OCI-LY3 (cell line): ENCODE measurements at regions not wholly inside any gene's neighbourhood (a gene's known extent, or its start where the extent isn't known, plus 50 kb on each side); places are given as distances from the start of the nearest gene placed in this dataset.
"Not testable (repeated sequence)": the region's sequence is repeated elsewhere in the genome, so short reads cannot be mapped to it uniquely, and the experiment has no call there.

Source experiments
- EZH2phosphoT487 ChIP-seq: fragments of 200-600 bp; shearing (Covaris generic); IDR thresholded peaks from 2 replicates; pipeline ENCODE4 v1.6.1; 2018; ENCODE audit warnings: antibody characterized with exemption, mixed run types, low read depth
- TF ChIP-seq, protein P1 (sequence below): fragments of 200-600, 300-600 bp; sonication (generic); IDR thresholded peaks from 2 replicates; pipeline ENCODE4 v1.5.1; 2014; ENCODE audit warnings: antibody characterized with exemption, low read length, low read depth

DNA sequence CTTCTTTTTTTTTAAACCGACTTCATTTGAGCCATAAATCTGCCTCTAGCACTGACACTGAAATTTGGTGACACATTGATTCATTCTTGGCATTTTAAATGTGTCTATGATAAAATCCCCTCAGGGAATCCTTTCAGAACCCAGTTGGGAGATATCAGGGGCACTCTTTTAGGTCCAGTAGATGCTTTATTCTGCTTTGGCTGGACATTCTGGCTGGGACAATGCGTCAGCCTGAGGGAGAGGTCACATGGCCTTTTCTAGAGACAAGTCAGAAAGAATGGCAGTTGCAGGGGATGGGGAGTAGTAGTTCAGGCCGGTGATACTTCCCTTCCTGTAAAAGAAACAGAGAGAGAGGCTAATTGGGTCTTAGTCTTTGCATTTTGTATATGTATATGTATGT, 63.1 kb downstream of the TRIM43 start:
- TF ChIP-seq, protein P1, sequence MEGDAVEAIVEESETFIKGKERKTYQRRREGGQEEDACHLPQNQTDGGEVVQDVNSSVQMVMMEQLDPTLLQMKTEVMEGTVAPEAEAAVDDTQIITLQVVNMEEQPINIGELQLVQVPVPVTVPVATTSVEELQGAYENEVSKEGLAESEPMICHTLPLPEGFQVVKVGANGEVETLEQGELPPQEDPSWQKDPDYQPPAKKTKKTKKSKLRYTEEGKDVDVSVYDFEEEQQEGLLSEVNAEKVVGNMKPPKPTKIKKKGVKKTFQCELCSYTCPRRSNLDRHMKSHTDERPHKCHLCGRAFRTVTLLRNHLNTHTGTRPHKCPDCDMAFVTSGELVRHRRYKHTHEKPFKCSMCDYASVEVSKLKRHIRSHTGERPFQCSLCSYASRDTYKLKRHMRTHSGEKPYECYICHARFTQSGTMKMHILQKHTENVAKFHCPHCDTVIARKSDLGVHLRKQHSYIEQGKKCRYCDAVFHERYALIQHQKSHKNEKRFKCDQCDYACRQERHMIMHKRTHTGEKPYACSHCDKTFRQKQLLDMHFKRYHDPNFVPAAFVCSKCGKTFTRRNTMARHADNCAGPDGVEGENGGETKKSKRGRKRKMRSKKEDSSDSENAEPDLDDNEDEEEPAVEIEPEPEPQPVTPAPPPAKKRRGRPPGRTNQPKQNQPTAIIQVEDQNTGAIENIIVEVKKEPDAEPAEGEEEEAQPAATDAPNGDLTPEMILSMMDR = not testable (repeated sequence)
- TF ChIP-seq EZH2phosphoT487 = not testable (repeated sequence)
